ENCODE measurements at regions not wholly inside any gene's neighbourhood (a gene's known extent, or its start where the extent isn't known, plus 50 kb on each side); places are given as distances from the start of the nearest gene placed in this dataset.

- 66% methylated on average over 3 of the region's 3 CpGs for WGBS
- Histone ChIP-seq H3K27ac (ENCODE audit: low read length, poor library complexity, severe bottlenecking) (no peak overlapping the region), H4K91ac (ENCODE audit: low read length) (no peak overlapping the region)
Observed at GRCh38 chr6:103183831-103184411, 1675.8 kb downstream of the HACE1 start.

GRCh38 chr6:103178193-103178592, 1681.5 kb downstream of the HACE1 start:
- no peak overlapping the region for H2BK5ac ChIP-seq (ENCODE audit: low read depth, low read length, poor library complexity, severe bottlenecking)
- no peak overlapping the region for H2AK5ac ChIP-seq (ENCODE audit: low read length, severe bottlenecking)
- H2BK12ac ChIP-seq (ENCODE audit: low read length in 2 of 2): no peak overlapping the region
- no peaks in the 10 kb centered on the region for H3K4me1 ChIP-seq (ENCODE audit: control insufficient read depth, insufficient read depth, low read depth, low read length)
- no peak overlapping the region for H2AFZ ChIP-seq (ENCODE audit: low read depth, low read length)
- no peak overlapping the region for H3K27ac ChIP-seq (ENCODE audit: low read length, poor library complexity, severe bottlenecking)
- no peak overlapping the region for H3K14ac ChIP-seq (ENCODE audit: low read length in 2 of 2)
- peaks cover 5% of the 10 kb centered on the region for H3K9me3 ChIP-seq (ENCODE audit: control insufficient read depth, low read length)
- no peak overlapping the region for H4K91ac ChIP-seq (ENCODE audit: low read length)
- DNase-seq: no peak
- H3K27me3 ChIP-seq (ENCODE audit: control insufficient read depth in 1 of 2, insufficient read depth in 1 of 2, low read length in 2 of 2): no peaks in the 10 kb centered on the region
- H3K4ac ChIP-seq (ENCODE audit: low read depth in 1 of 2, low read length in 2 of 2): no peak overlapping the region
- H2BK120ac ChIP-seq (ENCODE audit: low read depth, low read length): no peak overlapping the region
- no peak overlapping the region for H3K18ac ChIP-seq (ENCODE audit: low read depth in 1 of 2, low read length in 2 of 2)
- H3K23ac ChIP-seq (ENCODE audit: low read length in 2 of 2): no peak overlapping the region
- no peak overlapping the region for H2BK15ac ChIP-seq (ENCODE audit: low read depth, poor library complexity, severe bottlenecking)
- H3K4me3 ChIP-seq (ENCODE audit: insufficient read depth in 1 of 2, low read depth in 1 of 2, low read length in 2 of 2): no peak overlapping the region
- H3K9ac ChIP-seq (ENCODE audit: low read length): no peak overlapping the region
- 80% methylated on average over 1 of the region's 1 CpG for WGBS
- H4K8ac ChIP-seq (ENCODE audit: low read length): no peak overlapping the region
- H3K36me3 ChIP-seq (ENCODE audit: control insufficient read depth in 1 of 2, insufficient read depth in 2 of 2, low read depth in 1 of 2, low read length in 2 of 2): no peaks in the 10 kb centered on the region
- no peaks in the 10 kb centered on the region for H3K79me1 ChIP-seq (replicated peaks; ENCODE audit: low read length, poor library complexity, severe bottlenecking)
- H3K4me2 ChIP-seq (ENCODE audit: low read length, poor library complexity, severe bottlenecking): no peak overlapping the region

More at GRCh38 chr6:103183831-103184411, 1675.8 kb downstream of the HACE1 start:
- H3K79me1 ChIP-seq (replicated peaks; ENCODE audit: low read length, poor library complexity, severe bottlenecking): no peaks in the 10 kb centered on the region
- H3K23ac ChIP-seq (ENCODE audit: low read length in 2 of 2): no peak overlapping the region
- H3K4me3 ChIP-seq (ENCODE audit: insufficient read depth in 1 of 2, low read depth in 1 of 2, low read length in 2 of 2): no peak overlapping the region
- no peak overlapping the region for H3K4me2 ChIP-seq (ENCODE audit: low read length, poor library complexity, severe bottlenecking)
- no peak overlapping the region for H2BK15ac ChIP-seq (ENCODE audit: low read depth, poor library complexity, severe bottlenecking)
- H3K27me3 ChIP-seq (ENCODE audit: control insufficient read depth in 1 of 2, insufficient read depth in 1 of 2, low read length in 2 of 2): no peaks in the 10 kb centered on the region
- no peak overlapping the region for H2BK120ac ChIP-seq (ENCODE audit: low read depth, low read length)
- H4K8ac ChIP-seq (ENCODE audit: low read length): no peak overlapping the region
- no peak overlapping the region for H3K14ac ChIP-seq (ENCODE audit: low read length in 2 of 2)
- H3K4me1 ChIP-seq (ENCODE audit: control insufficient read depth, insufficient read depth, low read depth, low read length): no peaks in the 10 kb centered on the region
- no peak overlapping the region for H2AK5ac ChIP-seq (ENCODE audit: low read length, severe bottlenecking)
- no peak overlapping the region for H2AFZ ChIP-seq (ENCODE audit: low read depth, low read length)
- H2BK12ac ChIP-seq (ENCODE audit: low read length in 2 of 2): no peak overlapping the region
- H3K18ac ChIP-seq (ENCODE audit: low read depth in 1 of 2, low read length in 2 of 2): no peak overlapping the region
- H3K9ac ChIP-seq (ENCODE audit: low read length): no peak overlapping the region
- peaks cover 1% of the 10 kb centered on the region for H3K9me3 ChIP-seq (ENCODE audit: control insufficient read depth, low read length)
- H2BK5ac ChIP-seq (ENCODE audit: low read depth, low read length, poor library complexity, severe bottlenecking): no peak overlapping the region
- DNase-seq: no peak
- no peak overlapping the region for H3K4ac ChIP-seq (ENCODE audit: low read depth in 1 of 2, low read length in 2 of 2)
- no peaks in the 10 kb centered on the region for H3K36me3 ChIP-seq (ENCODE audit: control insufficient read depth in 1 of 2, insufficient read depth in 2 of 2, low read depth in 1 of 2, low read length in 2 of 2)

GRCh38 chr6:103177791-103178190, 1681.9 kb downstream of the HACE1 start:
- Histone ChIP-seq H2AFZ (ENCODE audit: low read depth, low read length) (no peak overlapping the region), H4K8ac (ENCODE audit: low read length) (no peak overlapping the region), H3K4ac (ENCODE audit: low read depth in 1 of 2, low read length in 2 of 2) (no peak overlapping the region), H3K23ac (ENCODE audit: low read length in 2 of 2) (no peak overlapping the region), H2BK15ac (ENCODE audit: low read depth, poor library complexity, severe bottlenecking) (no peak overlapping the region), H2BK5ac (ENCODE audit: low read depth, low read length, poor library complexity, severe bottlenecking) (no peak overlapping the region), H3K4me1 (ENCODE audit: control insufficient read depth, insufficient read depth, low read depth, low read length) (no peaks in the 10 kb centered on the region), H3K79me1 (replicated peaks; ENCODE audit: low read length, poor library complexity, severe bottlenecking) (no peaks in the 10 kb centered on the region), H3K4me2 (ENCODE audit: low read length, poor library complexity, severe bottlenecking) (no peak overlapping the region), H3K27ac (ENCODE audit: low read length, poor library complexity, severe bottlenecking) (no peak overlapping the region), H3K9ac (ENCODE audit: low read length) (no peak overlapping the region), H2AK5ac (ENCODE audit: low read length, severe bottlenecking) (no peak overlapping the region), H3K4me3 (ENCODE audit: insufficient read depth in 1 of 2, low read depth in 1 of 2, low read length in 2 of 2) (no peak overlapping the region), H2BK12ac (ENCODE audit: low read length in 2 of 2) (no peak overlapping the region), H3K36me3 (ENCODE audit: control insufficient read depth in 1 of 2, insufficient read depth in 2 of 2, low read depth in 1 of 2, low read length in 2 of 2) (no peaks in the 10 kb centered on the region), H4K91ac (ENCODE audit: low read length) (no peak overlapping the region), H2BK120ac (ENCODE audit: low read depth, low read length) (no peak overlapping the region), H3K18ac (ENCODE audit: low read depth in 1 of 2, low read length in 2 of 2) (no peak overlapping the region), H3K14ac (ENCODE audit: low read length in 2 of 2) (no peak overlapping the region), H3K9me3 (ENCODE audit: control insufficient read depth, low read length) (peaks cover 5% of the 10 kb centered on the region), H3K27me3 (ENCODE audit: control insufficient read depth in 1 of 2, insufficient read depth in 1 of 2, low read length in 2 of 2) (no peaks in the 10 kb centered on the region)
- 67% methylated on average over 1 of the region's 1 CpG for WGBS
- DNase-seq: no peak

- no peak overlapping the region for H3K18ac ChIP-seq (ENCODE audit: low read depth in 1 of 2, low read length in 2 of 2)
- no peak for DNase-seq
- H3K4me2 ChIP-seq (ENCODE audit: low read length, poor library complexity, severe bottlenecking): no peak overlapping the region
- no peak overlapping the region for H2BK12ac ChIP-seq (ENCODE audit: low read length in 2 of 2)
- no peaks in the 10 kb centered on the region for H3K36me3 ChIP-seq (ENCODE audit: control insufficient read depth in 1 of 2, insufficient read depth in 2 of 2, low read depth in 1 of 2, low read length in 2 of 2)
- H3K14ac ChIP-seq (ENCODE audit: low read length in 2 of 2): no peak overlapping the region
- no peak overlapping the region for H2AFZ ChIP-seq (ENCODE audit: low read depth, low read length)
- no peak overlapping the region for H3K9ac ChIP-seq (ENCODE audit: low read length)
- H4K91ac ChIP-seq (ENCODE audit: low read length): no peak overlapping the region
- no peak overlapping the region for H3K4me3 ChIP-seq (ENCODE audit: insufficient read depth in 1 of 2, low read depth in 1 of 2, low read length in 2 of 2)
- H3K4ac ChIP-seq (ENCODE audit: low read depth in 1 of 2, low read length in 2 of 2): no peak overlapping the region
- no peaks in the 10 kb centered on the region for H3K79me1 ChIP-seq (replicated peaks; ENCODE audit: low read length, poor library complexity, severe bottlenecking)
- WGBS: 27% methylated on average over 1 of the region's 1 CpG
- no peaks in the 10 kb centered on the region for H3K27me3 ChIP-seq (ENCODE audit: control insufficient read depth in 1 of 2, insufficient read depth in 1 of 2, low read length in 2 of 2)
- H2BK15ac ChIP-seq (ENCODE audit: low read depth, poor library complexity, severe bottlenecking): no peak overlapping the region
- no peak overlapping the region for H2AK5ac ChIP-seq (ENCODE audit: low read length, severe bottlenecking)
- H2BK5ac ChIP-seq (ENCODE audit: low read depth, low read length, poor library complexity, severe bottlenecking): no peak overlapping the region
- no peak overlapping the region for H3K27ac ChIP-seq (ENCODE audit: low read length, poor library complexity, severe bottlenecking)
- H4K8ac ChIP-seq (ENCODE audit: low read length): no peak overlapping the region
- H3K9me3 ChIP-seq (ENCODE audit: control insufficient read depth, low read length): peaks cover 5% of the 10 kb centered on the region
- no peaks in the 10 kb centered on the region for H3K4me1 ChIP-seq (ENCODE audit: control insufficient read depth, insufficient read depth, low read depth, low read length)
- no peak overlapping the region for H3K23ac ChIP-seq (ENCODE audit: low read length in 2 of 2)
- H2BK120ac ChIP-seq (ENCODE audit: low read depth, low read length): no peak overlapping the region
Observed at GRCh38 chr6:103175056-103175455, 1684.7 kb downstream of the HACE1 start.

Measured in mesenchymal stem cell (in vitro differentiated cells and primary cell).